ENCODE measurements at regions not wholly inside any gene's neighbourhood (a gene's known extent, or its start where the extent isn't known, plus 50 kb on each side); places are given as distances from the start of the nearest gene placed in this dataset.

- TF ChIP-seq, protein P1, sequence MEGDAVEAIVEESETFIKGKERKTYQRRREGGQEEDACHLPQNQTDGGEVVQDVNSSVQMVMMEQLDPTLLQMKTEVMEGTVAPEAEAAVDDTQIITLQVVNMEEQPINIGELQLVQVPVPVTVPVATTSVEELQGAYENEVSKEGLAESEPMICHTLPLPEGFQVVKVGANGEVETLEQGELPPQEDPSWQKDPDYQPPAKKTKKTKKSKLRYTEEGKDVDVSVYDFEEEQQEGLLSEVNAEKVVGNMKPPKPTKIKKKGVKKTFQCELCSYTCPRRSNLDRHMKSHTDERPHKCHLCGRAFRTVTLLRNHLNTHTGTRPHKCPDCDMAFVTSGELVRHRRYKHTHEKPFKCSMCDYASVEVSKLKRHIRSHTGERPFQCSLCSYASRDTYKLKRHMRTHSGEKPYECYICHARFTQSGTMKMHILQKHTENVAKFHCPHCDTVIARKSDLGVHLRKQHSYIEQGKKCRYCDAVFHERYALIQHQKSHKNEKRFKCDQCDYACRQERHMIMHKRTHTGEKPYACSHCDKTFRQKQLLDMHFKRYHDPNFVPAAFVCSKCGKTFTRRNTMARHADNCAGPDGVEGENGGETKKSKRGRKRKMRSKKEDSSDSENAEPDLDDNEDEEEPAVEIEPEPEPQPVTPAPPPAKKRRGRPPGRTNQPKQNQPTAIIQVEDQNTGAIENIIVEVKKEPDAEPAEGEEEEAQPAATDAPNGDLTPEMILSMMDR (conservative IDR thresholded peaks at IDR 0.05; ENCODE audit: low read depth in 2 of 2), result no peak
- no peak for TF ChIP-seq JUNB (IDR thresholded peaks at IDR 0.05; ENCODE audit: unreplicated experiment)
- no peak for TF ChIP-seq EZH2 (IDR thresholded peaks at IDR 0.05; ENCODE audit: low read depth, unreplicated experiment)
- TF ChIP-seq, protein P2, sequence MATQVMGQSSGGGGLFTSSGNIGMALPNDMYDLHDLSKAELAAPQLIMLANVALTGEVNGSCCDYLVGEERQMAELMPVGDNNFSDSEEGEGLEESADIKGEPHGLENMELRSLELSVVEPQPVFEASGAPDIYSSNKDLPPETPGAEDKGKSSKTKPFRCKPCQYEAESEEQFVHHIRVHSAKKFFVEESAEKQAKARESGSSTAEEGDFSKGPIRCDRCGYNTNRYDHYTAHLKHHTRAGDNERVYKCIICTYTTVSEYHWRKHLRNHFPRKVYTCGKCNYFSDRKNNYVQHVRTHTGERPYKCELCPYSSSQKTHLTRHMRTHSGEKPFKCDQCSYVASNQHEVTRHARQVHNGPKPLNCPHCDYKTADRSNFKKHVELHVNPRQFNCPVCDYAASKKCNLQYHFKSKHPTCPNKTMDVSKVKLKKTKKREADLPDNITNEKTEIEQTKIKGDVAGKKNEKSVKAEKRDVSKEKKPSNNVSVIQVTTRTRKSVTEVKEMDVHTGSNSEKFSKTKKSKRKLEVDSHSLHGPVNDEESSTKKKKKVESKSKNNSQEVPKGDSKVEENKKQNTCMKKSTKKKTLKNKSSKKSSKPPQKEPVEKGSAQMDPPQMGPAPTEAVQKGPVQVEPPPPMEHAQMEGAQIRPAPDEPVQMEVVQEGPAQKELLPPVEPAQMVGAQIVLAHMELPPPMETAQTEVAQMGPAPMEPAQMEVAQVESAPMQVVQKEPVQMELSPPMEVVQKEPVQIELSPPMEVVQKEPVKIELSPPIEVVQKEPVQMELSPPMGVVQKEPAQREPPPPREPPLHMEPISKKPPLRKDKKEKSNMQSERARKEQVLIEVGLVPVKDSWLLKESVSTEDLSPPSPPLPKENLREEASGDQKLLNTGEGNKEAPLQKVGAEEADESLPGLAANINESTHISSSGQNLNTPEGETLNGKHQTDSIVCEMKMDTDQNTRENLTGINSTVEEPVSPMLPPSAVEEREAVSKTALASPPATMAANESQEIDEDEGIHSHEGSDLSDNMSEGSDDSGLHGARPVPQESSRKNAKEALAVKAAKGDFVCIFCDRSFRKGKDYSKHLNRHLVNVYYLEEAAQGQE (IDR thresholded peaks at IDR 0.05; ENCODE audit: unreplicated experiment), result no peak
- TF ChIP-seq NANOG (IDR thresholded peaks at IDR 0.05; ENCODE audit: borderline replicate concordance), result no peak
- TF ChIP-seq POLR2AphosphoS5 (IDR thresholded peaks at IDR 0.05; ENCODE audit: low read depth), result no peak
- no peak for TF ChIP-seq CREB1 (CRISPR knock-in tag; IDR thresholded peaks at IDR 0.05; ENCODE audit: low read depth)
- no peak for TF ChIP-seq STAT1 (IDR thresholded peaks at IDR 0.05; ENCODE audit: unreplicated experiment)
- no peak for TF ChIP-seq EZH2phosphoT487 (IDR thresholded peaks at IDR 0.05; ENCODE audit: unreplicated experiment)
- TF ChIP-seq, protein P3, sequence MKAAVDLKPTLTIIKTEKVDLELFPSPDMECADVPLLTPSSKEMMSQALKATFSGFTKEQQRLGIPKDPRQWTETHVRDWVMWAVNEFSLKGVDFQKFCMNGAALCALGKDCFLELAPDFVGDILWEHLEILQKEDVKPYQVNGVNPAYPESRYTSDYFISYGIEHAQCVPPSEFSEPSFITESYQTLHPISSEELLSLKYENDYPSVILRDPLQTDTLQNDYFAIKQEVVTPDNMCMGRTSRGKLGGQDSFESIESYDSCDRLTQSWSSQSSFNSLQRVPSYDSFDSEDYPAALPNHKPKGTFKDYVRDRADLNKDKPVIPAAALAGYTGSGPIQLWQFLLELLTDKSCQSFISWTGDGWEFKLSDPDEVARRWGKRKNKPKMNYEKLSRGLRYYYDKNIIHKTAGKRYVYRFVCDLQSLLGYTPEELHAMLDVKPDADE (IDR thresholded peaks at IDR 0.05), result no peak
- no peak for TF ChIP-seq ZNF462 (CRISPR knock-in tag; IDR thresholded peaks at IDR 0.05)
Measured at GRCh38 chr4:29861307-29861706, 858.9 kb upstream of the PCDH7 start.
